Daoy (cell line): ENCODE measurements at regions not wholly inside any gene's neighbourhood (a gene's known extent, or its start where the extent isn't known, plus 50 kb on each side); places are given as distances from the start of the nearest gene placed in this dataset.
A peak's percentile ranks its signal among the peaks of the same experiment; 100 is the strongest.
"Not testable (repeated sequence)": the region's sequence is repeated elsewhere in the genome, so short reads cannot be mapped to it uniquely, and the experiment has no call there.

ENCODE experiments used
- DNase-seq: peaks from one replicate; pipeline ENCODE4 v3.0.0-alpha.2; 2015; ENCODE audit warnings: low read depth

DNA sequence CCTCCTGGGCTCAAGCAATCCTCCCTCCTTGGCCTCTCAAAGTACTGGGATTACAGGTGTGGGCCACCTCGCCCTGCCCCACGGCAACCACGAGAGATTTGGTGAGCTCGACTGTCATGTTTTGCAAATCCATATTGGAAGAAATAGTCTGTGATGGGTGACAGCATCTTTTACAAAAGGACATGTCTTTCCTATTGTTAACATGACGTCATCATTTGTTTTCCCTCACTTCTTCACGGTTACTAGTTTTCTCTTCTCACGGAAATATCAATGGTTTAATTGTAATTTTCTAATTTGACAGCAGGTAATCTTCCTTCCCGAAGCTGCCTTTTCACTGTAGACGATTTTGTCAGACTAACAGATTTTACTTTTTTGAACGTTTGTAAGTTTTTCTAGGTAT lies 110.8 kb upstream of the GREM2 start:
- DNase-seq = no peak

- DNase-seq = no peak
Observed at GRCh38 chr1:240720976-240721375, 109.0 kb upstream of the GREM2 start.

DNA sequence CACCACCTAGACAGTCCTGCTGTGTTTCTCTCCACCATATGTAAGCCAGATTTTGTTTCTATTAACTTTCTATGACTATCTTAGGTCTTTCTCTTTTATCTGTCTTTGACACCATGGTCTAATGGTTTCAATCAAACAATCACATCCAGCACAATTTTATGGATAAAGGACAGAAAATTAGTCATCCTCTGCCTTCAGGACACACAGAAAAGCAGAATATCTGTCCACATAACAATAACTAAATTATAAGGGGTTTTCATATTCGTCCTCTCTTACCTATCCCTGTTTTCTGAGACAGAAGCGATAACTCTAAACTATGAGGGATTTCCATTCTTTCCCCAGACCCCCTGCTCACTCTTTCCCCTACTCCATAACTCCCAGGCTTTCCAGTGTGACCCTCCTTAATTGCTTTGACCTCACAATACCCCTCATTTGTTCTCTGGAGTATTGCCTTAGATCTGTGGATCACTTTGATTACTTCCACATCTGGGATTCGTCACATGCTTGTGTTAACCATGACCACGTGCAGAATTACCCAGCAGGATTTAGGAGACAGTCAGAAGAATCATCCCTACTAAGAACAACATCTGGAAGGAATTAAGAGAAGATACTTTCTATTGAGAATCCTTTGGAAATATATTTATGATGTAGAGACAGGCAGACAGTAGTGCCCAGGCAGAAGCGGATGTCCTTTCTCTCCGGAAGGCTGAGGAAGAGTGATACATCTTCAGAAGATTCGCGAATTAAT lies 108.2 kb upstream of the GREM2 start:
- no peak for DNase-seq

GRCh38 chr1:240716538-240716937 lies 104.6 kb upstream of the GREM2 start:
- not testable (repeated sequence) for DNase-seq

GRCh38 chr1:240714568-240715292 lies 102.8 kb upstream of the GREM2 start:
- DNase-seq = no peak

DNA sequence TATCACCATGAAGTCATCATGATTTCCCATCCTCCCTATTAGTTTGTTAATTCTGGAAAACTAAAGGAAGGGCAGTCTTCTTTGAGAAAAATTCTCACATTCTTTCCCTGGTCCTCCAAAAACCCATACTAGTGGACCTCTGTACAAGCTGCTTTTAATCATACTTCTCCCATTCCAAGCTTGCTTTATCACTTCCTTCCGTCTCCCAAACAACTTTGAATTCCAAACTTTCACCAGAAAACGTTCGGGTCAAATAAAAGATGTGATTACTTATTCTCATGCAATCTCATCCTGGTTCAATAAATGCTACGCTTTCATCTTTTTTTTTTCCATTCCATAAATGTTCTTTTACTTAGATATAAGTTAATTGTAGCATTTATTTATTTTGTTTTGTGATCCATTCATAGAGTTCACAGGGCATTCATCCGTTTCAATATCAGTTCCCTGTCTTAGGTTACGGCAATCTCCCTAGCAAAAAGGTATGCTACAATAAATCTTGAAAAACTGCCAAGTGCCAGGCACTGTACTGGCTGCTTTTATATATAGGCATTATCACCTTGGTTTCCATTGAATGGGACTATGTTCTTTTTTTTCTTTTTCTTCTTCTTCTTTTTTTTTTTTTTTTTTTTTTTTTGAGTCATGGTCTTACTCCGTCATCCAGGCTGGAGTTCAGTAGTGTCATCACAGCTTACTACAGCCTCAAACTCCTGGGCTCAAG lies 100.2 kb upstream of the GREM2 start:
- DNase-seq = no peak

GRCh38 chr1:240711020-240711419 lies 99.1 kb upstream of the GREM2 start:
- DNase-seq = no peak

DNA sequence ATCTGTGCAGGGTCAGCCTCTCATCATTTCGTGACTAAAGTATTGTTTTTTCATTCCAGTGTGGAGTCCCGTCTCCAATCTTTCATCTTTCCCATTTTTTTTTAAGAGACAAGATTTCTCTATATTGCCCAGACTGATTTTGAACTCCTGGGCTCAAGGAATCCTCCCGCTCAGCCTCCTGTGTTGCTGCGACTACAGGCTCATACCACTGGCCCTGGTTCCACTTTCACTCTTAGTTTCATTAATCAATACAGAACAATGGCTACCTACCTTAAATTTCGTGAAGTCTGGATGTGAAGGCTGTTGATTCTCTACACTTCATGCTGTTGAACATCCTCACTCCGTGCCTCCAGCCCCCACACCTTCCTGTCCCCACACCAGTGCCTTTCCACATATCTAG lies 97.7 kb upstream of the GREM2 start:
- no peak for DNase-seq

DNA sequence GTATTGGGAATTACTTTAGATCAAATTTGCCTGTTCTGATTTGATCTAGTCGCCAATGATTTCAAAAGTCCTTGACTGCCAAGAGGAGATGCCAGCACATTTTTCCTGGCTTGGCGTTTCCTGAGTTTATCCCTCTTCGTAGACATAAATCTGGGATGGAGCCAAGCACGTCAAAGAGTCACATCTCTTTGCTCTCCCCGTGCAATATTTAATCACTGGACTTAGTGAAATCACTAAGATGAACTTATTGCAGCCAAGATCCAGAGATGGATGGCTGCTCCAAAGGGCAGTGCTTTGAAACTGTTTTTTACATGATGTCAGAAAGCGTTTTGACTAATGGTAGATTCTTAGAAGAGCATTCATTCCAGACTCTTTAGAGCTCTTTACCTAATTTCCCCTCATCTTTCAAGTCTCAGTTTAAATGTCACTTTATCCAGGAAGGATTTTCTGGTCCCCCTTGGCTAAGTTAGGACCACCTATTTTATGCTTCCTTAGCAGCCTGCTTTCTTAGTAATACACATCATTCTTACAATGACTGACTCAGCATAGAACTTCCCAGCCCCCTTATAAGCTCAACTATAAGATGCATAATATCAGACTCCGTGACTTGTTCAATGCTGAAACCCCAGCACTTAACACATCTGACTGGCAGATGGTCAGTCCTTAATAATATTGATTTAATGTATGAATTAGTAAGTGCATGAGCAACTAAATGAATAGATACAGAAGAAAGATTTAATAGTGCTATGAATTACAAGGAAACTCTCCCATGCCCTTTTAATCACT lies 94.4 kb upstream of the GREM2 start:
- peak; percentile 15 for DNase-seq

- DNase-seq = peak; percentile 13
Observed at GRCh38 chr1:240705579-240705978, 93.6 kb upstream of the GREM2 start.

DNA sequence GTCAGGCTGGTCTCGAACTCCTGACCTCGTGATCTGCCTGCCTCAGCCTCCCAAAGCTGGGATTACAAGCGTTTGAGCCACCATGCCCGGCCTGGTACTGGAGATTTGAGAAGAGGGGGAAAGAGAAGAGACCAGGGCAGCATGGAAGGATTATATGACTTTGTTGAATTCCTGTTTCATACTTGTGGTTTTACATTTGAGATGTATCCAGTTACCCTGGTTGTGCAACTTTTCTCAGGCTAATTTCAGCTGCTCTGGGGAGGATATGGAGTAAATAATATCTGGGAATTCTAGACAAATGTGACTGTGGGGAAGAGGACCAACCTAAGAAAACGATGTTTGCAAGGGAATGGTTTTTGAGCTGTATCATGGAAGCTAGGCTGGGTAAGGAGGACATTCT lies 89.5 kb upstream of the GREM2 start:
- DNase-seq = peak; percentile 54

DNA sequence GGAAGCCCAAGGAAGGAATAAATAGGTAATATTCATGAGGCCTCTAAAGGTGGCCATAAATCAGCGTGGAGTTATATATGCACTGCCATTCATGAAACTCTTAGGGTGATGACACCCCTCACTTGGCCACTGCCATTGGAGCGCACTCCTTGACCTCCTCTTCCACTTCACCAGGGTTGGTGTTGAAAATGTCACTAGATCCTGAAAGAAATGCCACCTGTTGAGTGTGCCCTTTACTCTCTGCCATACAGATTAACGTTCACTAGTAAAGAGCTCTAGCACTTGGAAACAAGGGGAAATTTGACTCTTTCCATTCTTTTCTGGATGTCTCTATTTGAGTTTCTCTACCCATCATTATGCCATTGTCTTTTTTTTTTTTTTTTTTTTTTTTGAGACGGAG lies 83.5 kb upstream of the GREM2 start:
- DNase-seq = no peak

DNA sequence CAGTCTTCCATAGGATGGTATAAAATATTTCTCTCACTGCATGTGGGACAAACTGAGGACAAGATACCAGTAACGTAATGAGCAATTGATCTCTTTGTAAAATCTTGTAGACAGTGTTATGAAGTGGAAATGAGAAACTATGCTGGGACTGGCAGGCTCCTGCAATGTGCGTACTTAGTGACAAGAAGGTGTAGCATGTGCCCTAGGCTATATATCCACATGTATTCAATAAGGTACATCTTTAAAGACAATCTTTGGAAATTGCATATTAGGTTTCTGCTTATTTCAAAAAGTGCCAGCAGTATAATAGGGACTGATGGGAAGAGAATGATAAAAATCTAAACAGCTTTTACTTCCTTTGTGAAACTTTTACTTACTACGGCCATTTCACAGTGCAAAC lies 81.9 kb upstream of the GREM2 start:
- DNase-seq = no peak

- no peak for DNase-seq
Observed at GRCh38 chr1:240693036-240693435, 81.1 kb upstream of the GREM2 start.

- DNase-seq = peak; percentile 54
Observed at GRCh38 chr1:240691909-240692705, 80.2 kb upstream of the GREM2 start.

DNA sequence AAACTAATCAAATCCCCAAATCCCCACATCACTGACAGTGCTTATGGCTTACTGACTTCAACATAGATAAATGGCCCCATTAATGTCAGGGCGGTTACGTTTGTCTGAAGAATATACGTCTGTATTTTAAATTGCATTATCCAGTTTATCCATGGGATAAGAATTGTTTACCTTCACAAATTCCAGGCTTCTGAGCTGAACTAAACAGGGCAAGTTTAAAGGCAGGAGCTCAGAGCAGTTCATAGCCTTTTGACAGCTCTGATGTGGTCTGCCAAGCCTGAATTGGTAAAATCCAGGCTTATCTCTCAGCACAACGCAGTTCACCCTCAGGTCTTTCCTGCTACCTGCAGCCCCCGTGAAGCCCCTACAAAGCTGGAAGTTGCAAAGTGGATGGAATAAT lies 79.5 kb upstream of the GREM2 start:
- DNase-seq = no peak

DNA sequence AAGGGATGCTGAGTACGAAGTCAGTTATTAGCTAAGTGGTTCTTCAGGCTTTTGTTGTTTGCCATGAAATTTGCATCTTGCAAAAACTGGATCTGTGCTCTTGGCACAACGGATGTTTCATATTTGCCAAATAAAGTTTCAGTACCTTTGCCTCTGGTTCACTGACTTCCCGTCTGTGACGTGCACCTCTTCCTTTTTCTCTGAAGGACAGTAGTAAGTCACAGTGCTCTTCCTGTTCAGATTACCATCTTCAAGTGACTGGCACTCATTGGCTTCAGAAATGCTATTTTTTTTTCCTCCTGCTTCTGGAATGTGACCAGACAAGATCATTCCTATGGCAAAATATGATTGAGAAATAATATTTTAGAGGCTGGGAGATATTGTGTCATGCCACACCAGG lies 75.9 kb upstream of the GREM2 start:
- no peak for DNase-seq

DNA sequence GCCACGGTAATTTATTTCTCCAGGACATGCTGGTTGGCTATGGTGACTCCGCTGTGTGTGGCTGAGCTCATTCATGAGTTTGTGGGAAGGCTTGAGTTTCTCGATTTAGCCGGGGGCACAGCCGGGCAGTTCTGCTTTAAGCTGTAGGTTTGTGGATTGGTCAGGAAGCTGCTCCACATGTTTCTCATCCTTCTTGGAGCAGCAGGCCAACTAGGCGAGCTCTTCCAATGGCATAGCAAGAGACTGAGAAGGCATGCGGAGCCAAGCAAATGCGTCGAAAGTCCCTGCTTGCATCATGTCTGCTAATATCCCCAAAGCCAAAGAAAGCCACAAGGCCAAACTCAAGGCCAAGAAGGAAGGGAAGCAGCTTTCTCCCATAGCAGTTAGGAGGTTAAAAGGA lies 71.6 kb upstream of the GREM2 start:
- DNase-seq = no peak

DNA sequence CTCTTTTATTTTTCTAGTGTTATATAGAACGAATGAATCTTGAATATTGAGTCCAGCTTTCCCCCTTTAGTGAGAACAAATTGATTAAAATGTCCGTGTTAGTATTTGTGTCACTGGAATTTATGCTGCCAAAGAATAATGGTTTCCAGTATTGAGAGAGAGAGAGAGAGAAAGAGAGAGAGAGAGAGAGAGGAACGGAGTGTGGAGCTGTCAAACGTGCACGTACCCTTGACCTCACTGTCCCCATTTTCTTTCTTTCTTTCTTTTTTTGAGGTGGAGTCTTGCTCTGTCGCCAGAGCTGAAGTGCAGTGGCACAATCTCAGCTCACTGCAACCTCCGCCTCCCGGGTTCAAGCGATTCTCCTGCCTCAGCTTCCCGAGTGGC lies 70.9 kb upstream of the GREM2 start:
- DNase-seq = no peak

DNA sequence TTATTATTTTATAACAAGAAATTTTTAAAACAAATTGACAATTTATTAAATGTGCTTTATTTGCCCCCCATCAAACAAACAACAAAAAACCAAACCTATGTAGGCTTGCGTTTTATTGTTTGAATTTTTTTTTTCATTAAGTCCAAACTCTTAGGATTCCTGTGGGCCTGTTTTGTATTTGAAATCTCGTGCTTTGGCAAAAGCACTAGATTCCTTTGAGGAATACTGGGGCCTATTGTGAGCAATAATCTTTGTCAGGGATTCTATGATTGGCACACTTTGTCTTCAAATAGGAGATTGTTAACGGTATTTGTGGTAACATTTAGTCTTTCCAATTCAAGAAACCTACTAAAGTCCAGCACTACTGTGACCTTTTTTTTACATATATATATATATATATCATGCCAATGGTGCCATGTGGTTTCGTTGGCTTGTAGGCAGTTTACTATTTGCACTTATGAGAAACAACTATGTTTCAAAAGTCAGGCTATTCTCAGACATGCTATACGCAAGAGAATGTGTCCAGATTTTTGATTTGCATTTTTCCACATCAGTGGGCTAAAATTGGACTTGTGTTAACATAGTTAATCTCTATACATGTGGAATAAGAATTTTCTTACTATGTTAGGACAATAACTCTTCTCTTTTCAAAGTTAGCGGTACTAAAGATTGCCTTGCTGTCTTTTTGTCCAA lies 70.4 kb upstream of the GREM2 start:
- no peak for DNase-seq
